SK-N-SH (cell line): ENCODE measurements at regions not wholly inside any gene's neighbourhood (a gene's known extent, or its start where the extent isn't known, plus 50 kb on each side); places are given as distances from the start of the nearest gene placed in this dataset.
"Not testable (repeated sequence)": the region's sequence is repeated elsewhere in the genome, so short reads cannot be mapped to it uniquely, and the experiment has no call there.

Experiments
- CTCF ChIA-PET: fragments of 300-600, 350-600 bp; formaldehyde crosslinking; extraction: SDS; loops from one replicate; lab custom pipeline; 2021; lab: Yijun Ruan, JAX
- POLR2A ChIA-PET: fragments of 350-600 bp; sonication (Branson Sonifier 250); formaldehyde crosslinking; extraction: SDS; loops from one replicate; lab custom pipeline; 2020; ENCODE audit warnings: antibody characterized with exemption, inconsistent platforms; lab: Yijun Ruan, JAX
- DNase-seq: peaks from one replicate; pipeline ENCODE4 v3.0.0; 2012
- H2AFZ ChIP-seq: fragments of 200-600 bp; sonication (generic); 2 replicates; pipeline ENCODE4 v1.8.1; 2016; ENCODE audit warnings: antibody characterized with exemption, mild to moderate bottlenecking, low read depth
- H3F3A ChIP-seq: fragments of 200-600 bp; sonication (generic); replicated peaks from 2 replicates; pipeline ENCODE3; 2016; ENCODE audit warnings: antibody characterized with exemption, mild to moderate bottlenecking; ENCODE audit not compliant: insufficient read depth
- H3K27ac ChIP-seq, 2 experiments: fragments of 200-500 bp in 1 of 2; fragments of 200-600 bp in 1 of 2; sonication (Bioruptor generic) in 1 of 2; sonication (generic), shearing (Covaris generic) in 1 of 2; 2 replicates each; pipeline versions ENCODE4 v1.5.1 to v1.6.1; 2014 to 2016; ENCODE audit warnings: low read depth in 2 of 2, inconsistent platforms in 1 of 2, low read length in 1 of 2, mild to moderate bottlenecking in 1 of 2, mixed read lengths in 1 of 2
- H3K27me3 ChIP-seq: fragments of 200-600 bp; sonication (generic), shearing (Covaris generic); 2 replicates; pipeline ENCODE4 v1.6.1; 2016; ENCODE audit warnings: mixed run types; ENCODE audit not compliant: insufficient read depth
- H3K36me3 ChIP-seq, 2 experiments: fragments of 200-500 bp in 1 of 2; fragments of 200-600 bp in 1 of 2; sonication (Bioruptor generic) in 1 of 2; sonication (generic) in 1 of 2; replicated peaks in 1 of 2; 2 replicates each; pipeline versions ENCODE3 to v1.5.1; 2014 to 2016; ENCODE audit warnings: low read length in 1 of 2, mild to moderate bottlenecking in 1 of 2; ENCODE audit not compliant: insufficient read depth in 2 of 2, control insufficient read depth in 1 of 2
- H3K4me1 ChIP-seq, 2 experiments: fragments of 200-500 bp in 1 of 2; fragments of 200-600 bp in 1 of 2; sonication (Bioruptor generic) in 1 of 2; sonication (generic), shearing (Covaris generic) in 1 of 2; 2 replicates each; pipeline versions ENCODE4 v1.5.1 to v1.6.1; 2014 to 2016; ENCODE audit warnings: low read depth in 1 of 2, low read length in 1 of 2, mixed run types in 1 of 2; ENCODE audit not compliant: insufficient read depth in 2 of 2, control insufficient read depth in 1 of 2
- H3K4me2 ChIP-seq: fragments of 200-600 bp; sonication (generic), shearing (Covaris generic); 2 replicates; pipeline ENCODE4 v1.6.1; 2017; ENCODE audit warnings: mixed run types
- H3K4me3 ChIP-seq, 2 experiments: fragments of 200-500 bp in 1 of 2; fragments of 200-600 bp in 1 of 2; sonication (Bioruptor generic) in 1 of 2; sonication (generic), shearing (Covaris generic) in 1 of 2; 2 replicates each; pipeline versions ENCODE4 v1.5.1 to v1.8.1; 2014 to 2016; ENCODE audit warnings: low read depth in 2 of 2, inconsistent platforms in 1 of 2, low read length in 1 of 2, mild to moderate bottlenecking in 1 of 2, mixed read lengths in 1 of 2, moderate library complexity in 1 of 2
- H3K79me2 ChIP-seq: fragments of 200-600 bp; sonication (generic); 2 replicates; pipeline ENCODE4 v1.8.1; 2017; ENCODE audit warnings: mild to moderate bottlenecking; ENCODE audit not compliant: insufficient read depth
- H3K9ac ChIP-seq: fragments of 200-600 bp; sonication (generic); 2 replicates; pipeline ENCODE4 v1.6.1; 2017; ENCODE audit warnings: mixed run types
- H3K9me2 ChIP-seq: fragments of 200-600 bp; sonication (generic); 2 replicates; pipeline ENCODE4 v1.6.1; 2017; ENCODE audit warnings: mixed run types
- H3K9me3 ChIP-seq: fragments of 200-600 bp; sonication (generic); 2 replicates; pipeline ENCODE4 v1.6.1; 2017; ENCODE audit warnings: mixed run types, mild to moderate bottlenecking, moderate library complexity
- H4K20me1 ChIP-seq: fragments of 200-600 bp; sonication (generic); 2 replicates; pipeline ENCODE4 v1.6.1; 2017; ENCODE audit warnings: mild to moderate bottlenecking, mixed run types; ENCODE audit not compliant: insufficient read depth
- CHD2 ChIP-seq: fragments of 150-350 bp; IDR thresholded peaks from 2 replicates; pipeline ENCODE4 v1.6.1; 2018; ENCODE audit warnings: low read length; ENCODE audit not compliant: partially characterized antibody
- EZH2phosphoT487 ChIP-seq: fragments of 200-600 bp; sonication (generic); IDR thresholded peaks from 2 replicates; pipeline ENCODE4 v1.6.1; 2017; ENCODE audit warnings: low read depth, mixed run types, mild to moderate bottlenecking, antibody characterized with exemption, moderate library complexity, borderline replicate concordance
- FOSL2 ChIP-seq: IDR thresholded peaks from 2 replicates; pipeline ENCODE4 v1.4.0; 2012; ENCODE audit warnings: low read depth, mild to moderate bottlenecking, moderate library complexity, borderline replicate concordance
- GABPA ChIP-seq: IDR thresholded peaks from 2 replicates; pipeline ENCODE4 v1.4.0; 2012; ENCODE audit warnings: low read depth, mild to moderate bottlenecking
- GATA2 ChIP-seq: sonication (generic); formaldehyde crosslinking; IDR thresholded peaks from 2 replicates; pipeline ENCODE4 v1.5.0; 2020; ENCODE audit warnings: mild to moderate bottlenecking, missing genetic modification reagents
- MXI1 ChIP-seq: IDR thresholded peaks from 2 replicates; pipeline ENCODE4 v1.6.1; 2012; ENCODE audit warnings: mild to moderate bottlenecking, low read depth, low read length, improper control_type of control experiment
- NFIC ChIP-seq: IDR thresholded peaks from 2 replicates; pipeline ENCODE4 v1.4.0; 2012; ENCODE audit warnings: borderline replicate concordance
- NRF1 ChIP-seq: IDR thresholded peaks from 2 replicates; pipeline ENCODE4 v1.6.1; 2012; ENCODE audit warnings: low read depth, mild to moderate bottlenecking, low read length
- RFX5 ChIP-seq: IDR thresholded peaks from 2 replicates; pipeline ENCODE4 v1.6.1; 2012; ENCODE audit warnings: mild to moderate bottlenecking, improper control_type of control experiment, low read length
- RXRA ChIP-seq: IDR thresholded peaks from 2 replicates; pipeline ENCODE4 v1.4.0; 2012; ENCODE audit warnings: low read depth, mild to moderate bottlenecking, borderline replicate concordance
- SMC3 ChIP-seq: IDR thresholded peaks from 2 replicates; pipeline ENCODE4 v1.6.1; 2012; ENCODE audit warnings: low read depth, low read length, improper control_type of control experiment
- TAF1 ChIP-seq: IDR thresholded peaks from 2 replicates; pipeline ENCODE4 v1.6.1; 2012; ENCODE audit warnings: low read depth, mild to moderate bottlenecking, low read length, moderate library complexity, borderline replicate concordance
- WGBS: methylation state at CpG from one replicate; pipeline ENCODE4 v1.1.6; 2017; ENCODE audit warnings: low lambda C conversion rate; 5-methylcytosine and 5-hydroxymethylcytosine counted together
- TF ChIP-seq, protein P1 (sequence below): IDR thresholded peaks from 2 replicates; pipeline ENCODE4 v1.6.1; 2012; ENCODE audit warnings: mild to moderate bottlenecking, low read depth, low read length, moderate library complexity
- TF ChIP-seq, protein P2 (sequence below): IDR thresholded peaks from 2 replicates; pipeline ENCODE4; 2012

DNA sequence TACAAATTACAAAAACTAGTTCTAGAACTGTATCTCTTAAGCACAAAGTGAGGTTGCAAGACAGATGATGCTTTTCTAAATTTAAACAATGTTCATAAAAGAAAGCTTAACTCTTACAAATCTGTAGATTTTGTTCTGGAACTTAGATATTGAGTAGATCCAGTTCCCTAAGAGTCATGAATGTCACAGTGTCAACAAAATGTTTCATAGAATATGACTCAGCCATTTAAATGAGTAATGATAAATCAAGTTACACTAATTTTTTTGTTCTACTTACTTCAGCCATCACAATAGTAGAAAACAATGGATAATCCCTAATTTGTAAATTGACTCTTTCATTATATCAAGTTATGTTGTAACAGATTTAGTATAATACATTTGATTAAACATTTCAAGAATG, 239.7 kb downstream of the MEF2C start:
- H3K27ac ChIP-seq = no peak overlapping the region
- no peaks in the 10 kb centered on the region for H3K36me3 ChIP-seq
- H3K9me2 ChIP-seq = no peaks in the 10 kb centered on the region
- H3K79me2 ChIP-seq = no peaks in the 10 kb centered on the region
- H3K4me3 ChIP-seq = no peak overlapping the region
- H3K9me3 ChIP-seq = no peaks in the 10 kb centered on the region
- POLR2A ChIA-PET = no interaction called here
- no peak overlapping the region for H3K4me2 ChIP-seq
- no peak for TF ChIP-seq GATA2 (CRISPR knock-in tag)
- TF ChIP-seq MXI1 = no peak
- TF ChIP-seq GABPA = no peak
- no peak for TF ChIP-seq EZH2phosphoT487
- no peak for TF ChIP-seq NFIC
- TF ChIP-seq TAF1 = no peak
- no peak for TF ChIP-seq RXRA
- no peak for TF ChIP-seq SMC3
- TF ChIP-seq, protein P1, sequence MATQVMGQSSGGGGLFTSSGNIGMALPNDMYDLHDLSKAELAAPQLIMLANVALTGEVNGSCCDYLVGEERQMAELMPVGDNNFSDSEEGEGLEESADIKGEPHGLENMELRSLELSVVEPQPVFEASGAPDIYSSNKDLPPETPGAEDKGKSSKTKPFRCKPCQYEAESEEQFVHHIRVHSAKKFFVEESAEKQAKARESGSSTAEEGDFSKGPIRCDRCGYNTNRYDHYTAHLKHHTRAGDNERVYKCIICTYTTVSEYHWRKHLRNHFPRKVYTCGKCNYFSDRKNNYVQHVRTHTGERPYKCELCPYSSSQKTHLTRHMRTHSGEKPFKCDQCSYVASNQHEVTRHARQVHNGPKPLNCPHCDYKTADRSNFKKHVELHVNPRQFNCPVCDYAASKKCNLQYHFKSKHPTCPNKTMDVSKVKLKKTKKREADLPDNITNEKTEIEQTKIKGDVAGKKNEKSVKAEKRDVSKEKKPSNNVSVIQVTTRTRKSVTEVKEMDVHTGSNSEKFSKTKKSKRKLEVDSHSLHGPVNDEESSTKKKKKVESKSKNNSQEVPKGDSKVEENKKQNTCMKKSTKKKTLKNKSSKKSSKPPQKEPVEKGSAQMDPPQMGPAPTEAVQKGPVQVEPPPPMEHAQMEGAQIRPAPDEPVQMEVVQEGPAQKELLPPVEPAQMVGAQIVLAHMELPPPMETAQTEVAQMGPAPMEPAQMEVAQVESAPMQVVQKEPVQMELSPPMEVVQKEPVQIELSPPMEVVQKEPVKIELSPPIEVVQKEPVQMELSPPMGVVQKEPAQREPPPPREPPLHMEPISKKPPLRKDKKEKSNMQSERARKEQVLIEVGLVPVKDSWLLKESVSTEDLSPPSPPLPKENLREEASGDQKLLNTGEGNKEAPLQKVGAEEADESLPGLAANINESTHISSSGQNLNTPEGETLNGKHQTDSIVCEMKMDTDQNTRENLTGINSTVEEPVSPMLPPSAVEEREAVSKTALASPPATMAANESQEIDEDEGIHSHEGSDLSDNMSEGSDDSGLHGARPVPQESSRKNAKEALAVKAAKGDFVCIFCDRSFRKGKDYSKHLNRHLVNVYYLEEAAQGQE = no peak
- no peak for TF ChIP-seq CHD2
- TF ChIP-seq NRF1 = no peak
- no peaks in the 10 kb centered on the region for H3K27me3 ChIP-seq
- no peak overlapping the region for H2AFZ ChIP-seq
- H4K20me1 ChIP-seq = no peaks in the 10 kb centered on the region
- no peak for DNase-seq
- no peaks in the 10 kb centered on the region for H3F3A ChIP-seq
- H3K4me1 ChIP-seq = no peaks in the 10 kb centered on the region
- H3K9ac ChIP-seq = no peak overlapping the region
- CTCF ChIA-PET = interaction anchor here (1.3 kb wide), 1 partner anchor 48 kb away, joined by 3 read pairs; no protein-coding TSS in a partner anchor

DNA sequence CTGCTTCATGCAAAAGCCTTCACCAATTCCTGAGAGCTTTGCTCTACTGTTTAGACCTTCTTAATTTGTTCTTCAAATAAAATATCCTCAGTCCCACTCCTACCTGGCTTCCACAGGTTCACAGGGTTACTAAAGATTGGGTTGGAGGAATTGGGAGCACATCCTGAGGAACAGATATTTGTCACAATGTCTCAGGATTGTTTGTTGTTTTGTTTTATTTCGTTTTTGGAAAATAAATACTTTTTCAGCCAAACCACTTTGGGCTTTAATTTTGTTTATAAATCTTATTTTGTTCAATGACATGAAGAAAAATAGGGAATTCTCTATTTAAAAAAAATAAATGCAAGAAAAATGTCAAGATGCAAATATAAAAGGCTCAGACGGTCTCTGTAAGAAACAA, 249.0 kb downstream of the MEF2C start:
- Histone ChIP-seq H3K9me2 (no peaks in the 10 kb centered on the region), H2AFZ (no peak overlapping the region), H3K9ac (no peak overlapping the region), H3K4me1 (no peaks in the 10 kb centered on the region), H3F3A (no peaks in the 10 kb centered on the region), H3K4me2 (no peak overlapping the region), H3K27me3 (no peaks in the 10 kb centered on the region; the same call in 1 of the 2 replicates), H3K36me3 (no peaks in the 10 kb centered on the region), H4K20me1 (no peaks in the 10 kb centered on the region), H3K9me3 (no peaks in the 10 kb centered on the region), H3K79me2 (no peaks in the 10 kb centered on the region), H3K27ac (no peak overlapping the region), H3K4me3 (no peak overlapping the region)
- POLR2A ChIA-PET = no interaction called here
- TF ChIP-seq GABPA = no peak
- no peak for TF ChIP-seq FOSL2
- no peak for TF ChIP-seq RFX5
- TF ChIP-seq, protein P2, sequence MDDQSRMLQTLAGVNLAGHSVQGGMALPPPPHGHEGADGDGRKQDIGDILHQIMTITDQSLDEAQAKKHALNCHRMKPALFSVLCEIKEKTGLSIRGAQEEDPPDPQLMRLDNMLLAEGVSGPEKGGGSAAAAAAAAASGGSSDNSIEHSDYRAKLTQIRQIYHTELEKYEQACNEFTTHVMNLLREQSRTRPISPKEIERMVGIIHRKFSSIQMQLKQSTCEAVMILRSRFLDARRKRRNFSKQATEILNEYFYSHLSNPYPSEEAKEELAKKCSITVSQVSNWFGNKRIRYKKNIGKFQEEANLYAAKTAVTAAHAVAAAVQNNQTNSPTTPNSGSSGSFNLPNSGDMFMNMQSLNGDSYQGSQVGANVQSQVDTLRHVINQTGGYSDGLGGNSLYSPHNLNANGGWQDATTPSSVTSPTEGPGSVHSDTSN = no peak
- WGBS = 0% methylated on average over 2 of the region's 2 CpGs
- no peak for DNase-seq
- CTCF ChIA-PET = no interaction called here

GRCh38 chr5:88622890-88623289, 260.1 kb downstream of the MEF2C start:
- H3K36me3 ChIP-seq, H3K4me3 ChIP-seq, DNase-seq, H3K9ac ChIP-seq, H2AFZ ChIP-seq, H4K20me1 ChIP-seq, H3K4me2 ChIP-seq, H3K9me3 ChIP-seq, H3K27me3 ChIP-seq, H3K79me2 ChIP-seq, POLR2A ChIA-PET, H3K27ac ChIP-seq, H3F3A ChIP-seq, H3K9me2 ChIP-seq, H3K4me1 ChIP-seq: not testable (repeated sequence)
- CTCF ChIA-PET = interaction anchor here (1.1 kb wide), 1 partner anchor 842 kb away, joined by 3 read pairs; no protein-coding TSS in a partner anchor
- WGBS = 0% methylated on average over 3 of the region's 5 CpGs

DNA sequence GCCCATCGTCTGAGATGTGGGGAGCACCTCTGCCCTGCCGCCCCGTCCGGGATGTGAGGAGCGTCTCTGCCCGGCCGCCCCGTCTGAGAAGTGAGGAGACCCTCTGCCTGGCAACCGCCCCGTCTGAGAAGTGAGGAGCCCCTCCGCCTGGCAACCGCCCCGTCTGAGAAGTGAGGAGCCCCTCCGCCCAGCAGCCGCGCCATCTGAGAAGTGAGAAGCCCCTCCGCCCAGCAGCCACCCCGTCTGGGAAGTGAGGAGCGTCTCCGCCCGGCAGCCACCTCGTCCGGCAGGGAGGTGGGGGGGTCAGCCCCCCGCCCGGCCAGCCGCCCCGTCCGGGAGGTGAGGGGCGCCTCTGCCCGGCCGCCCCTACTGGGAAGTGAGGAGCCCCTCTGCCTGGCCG, 267.2 kb downstream of the MEF2C start:
- H3K9me3 ChIP-seq, H3K36me3 ChIP-seq, POLR2A ChIA-PET, CTCF ChIA-PET, H2AFZ ChIP-seq, H3K4me1 ChIP-seq, H3K4me3 ChIP-seq, H3K79me2 ChIP-seq, DNase-seq, H3F3A ChIP-seq, H3K4me2 ChIP-seq, H3K27ac ChIP-seq, H4K20me1 ChIP-seq, H3K9me2 ChIP-seq, H3K27me3 ChIP-seq, H3K9ac ChIP-seq: not testable (repeated sequence)
- 75% methylated on average over 5 of the region's 32 CpGs for WGBS
